Loucy (cell line): ENCODE measurements at regions not wholly inside any gene's neighbourhood (a gene's known extent, or its start where the extent isn't known, plus 50 kb on each side); places are given as distances from the start of the nearest gene placed in this dataset.

Experiments
- EZH2phosphoT487 ChIP-seq: fragments of 200-600 bp; IDR thresholded peaks from 2 replicates; pipeline ENCODE4 v1.6.1; 2018; ENCODE audit warnings: antibody characterized with exemption, mild to moderate bottlenecking, moderate library complexity, borderline replicate concordance
- TF ChIP-seq, protein P1 (sequence below): fragments of 200-600 bp; sonication (generic); conservative IDR thresholded peaks from 2 replicates; pipeline ENCODE4 v1.5.1; 2014; ENCODE audit warnings: mild to moderate bottlenecking, antibody characterized with exemption, low read length

- TF ChIP-seq, protein P1, sequence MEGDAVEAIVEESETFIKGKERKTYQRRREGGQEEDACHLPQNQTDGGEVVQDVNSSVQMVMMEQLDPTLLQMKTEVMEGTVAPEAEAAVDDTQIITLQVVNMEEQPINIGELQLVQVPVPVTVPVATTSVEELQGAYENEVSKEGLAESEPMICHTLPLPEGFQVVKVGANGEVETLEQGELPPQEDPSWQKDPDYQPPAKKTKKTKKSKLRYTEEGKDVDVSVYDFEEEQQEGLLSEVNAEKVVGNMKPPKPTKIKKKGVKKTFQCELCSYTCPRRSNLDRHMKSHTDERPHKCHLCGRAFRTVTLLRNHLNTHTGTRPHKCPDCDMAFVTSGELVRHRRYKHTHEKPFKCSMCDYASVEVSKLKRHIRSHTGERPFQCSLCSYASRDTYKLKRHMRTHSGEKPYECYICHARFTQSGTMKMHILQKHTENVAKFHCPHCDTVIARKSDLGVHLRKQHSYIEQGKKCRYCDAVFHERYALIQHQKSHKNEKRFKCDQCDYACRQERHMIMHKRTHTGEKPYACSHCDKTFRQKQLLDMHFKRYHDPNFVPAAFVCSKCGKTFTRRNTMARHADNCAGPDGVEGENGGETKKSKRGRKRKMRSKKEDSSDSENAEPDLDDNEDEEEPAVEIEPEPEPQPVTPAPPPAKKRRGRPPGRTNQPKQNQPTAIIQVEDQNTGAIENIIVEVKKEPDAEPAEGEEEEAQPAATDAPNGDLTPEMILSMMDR, result no peak
- TF ChIP-seq EZH2phosphoT487, result no peak
Measured at GRCh38 chr6:119608994-119609393, 259.4 kb upstream of the MAN1A1 start.
